G401 (cell line): ENCODE measurements at regions not wholly inside any gene's neighbourhood (a gene's known extent, or its start where the extent isn't known, plus 50 kb on each side); places are given as distances from the start of the nearest gene placed in this dataset.
"Not testable (repeated sequence)": the region's sequence is repeated elsewhere in the genome, so short reads cannot be mapped to it uniquely, and the experiment has no call there.

ENCODE experiments used
- DNase-seq: peaks from one replicate; pipeline ENCODE4 v3.0.0-alpha.2; 2015; ENCODE audit warnings: low spot score
- in situ Hi-C: cut with HindIII; loops from 2 replicates; pipeline ENCODE4 v1.10.0; 2016; ENCODE audit warnings: low sequenced_read_pairs, mixed read lengths

DNA sequence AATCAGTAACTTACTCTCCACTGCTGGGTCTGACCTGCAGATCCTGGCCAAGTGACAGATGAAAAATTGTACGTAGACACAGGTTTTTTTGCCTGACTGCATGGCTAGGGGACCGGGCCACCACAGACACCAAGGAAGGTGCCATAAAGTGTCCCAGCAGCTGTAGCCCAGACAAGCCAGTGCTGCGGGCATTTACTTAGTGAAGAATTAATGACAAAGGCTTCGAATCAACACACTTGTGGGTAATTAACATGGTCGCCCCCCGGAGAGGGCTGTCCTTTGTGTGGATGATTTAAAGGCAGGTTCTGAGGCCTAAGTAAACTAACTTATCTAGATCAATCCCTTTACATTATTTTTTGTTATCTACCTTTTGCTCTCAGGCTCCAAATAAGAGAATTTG lies 1709.1 kb upstream of the LRRTM1 start:
- in situ Hi-C loops, result no loop called here
- DNase-seq, result no peak

- no peak for DNase-seq
- in situ Hi-C loops, result no loop called here
Measured at GRCh38 chr2:82007071-82007664, 1702.6 kb upstream of the LRRTM1 start.

GRCh38 chr2:82005889-82006288 lies 1701.3 kb upstream of the LRRTM1 start:
- DNase-seq, in situ Hi-C loops: not testable (repeated sequence)

DNA sequence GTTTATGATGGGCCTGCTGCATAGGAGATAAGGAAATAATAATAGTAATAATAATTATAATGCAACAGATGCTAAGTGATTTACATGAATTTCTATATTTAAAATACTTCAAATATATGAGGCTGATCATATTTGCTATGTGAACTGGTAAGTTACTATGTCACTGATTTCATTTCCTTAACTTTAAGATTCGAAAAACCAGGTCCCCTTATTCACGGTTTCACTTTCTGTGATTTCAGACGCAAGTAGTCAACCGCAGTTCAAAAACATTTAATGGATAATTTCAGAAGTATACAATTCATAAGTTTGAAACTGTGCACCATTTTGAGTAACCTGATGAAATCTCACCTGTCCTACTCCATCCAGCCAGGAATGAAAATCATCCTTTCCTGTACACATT lies 1697.1 kb upstream of the LRRTM1 start:
- no peak for DNase-seq
- in situ Hi-C loops, result no loop called here

GRCh38 chr2:82000606-82001005 lies 1696.1 kb upstream of the LRRTM1 start:
- in situ Hi-C loops, result no loop called here
- DNase-seq, result no peak

DNA sequence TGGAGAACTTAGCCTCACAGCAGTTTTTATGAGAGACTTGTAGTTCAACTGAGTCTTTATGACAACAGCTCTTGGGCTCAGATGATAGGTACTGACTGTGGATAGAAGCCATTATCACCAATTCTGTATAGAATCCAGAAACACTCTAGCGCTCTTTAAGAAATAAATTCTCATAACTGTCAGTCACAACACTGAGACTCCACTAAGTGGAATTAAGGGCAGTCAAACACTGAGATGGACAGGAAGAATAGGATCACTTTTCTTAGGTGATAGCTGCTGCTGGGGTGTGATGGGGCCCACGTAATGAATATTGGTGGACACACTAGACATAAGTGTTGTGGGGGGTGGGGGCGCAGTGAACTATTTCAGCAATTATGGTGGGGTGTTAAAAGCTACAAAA lies 1691.8 kb upstream of the LRRTM1 start:
- no peak for DNase-seq
- in situ Hi-C loops, result no loop called here

DNA sequence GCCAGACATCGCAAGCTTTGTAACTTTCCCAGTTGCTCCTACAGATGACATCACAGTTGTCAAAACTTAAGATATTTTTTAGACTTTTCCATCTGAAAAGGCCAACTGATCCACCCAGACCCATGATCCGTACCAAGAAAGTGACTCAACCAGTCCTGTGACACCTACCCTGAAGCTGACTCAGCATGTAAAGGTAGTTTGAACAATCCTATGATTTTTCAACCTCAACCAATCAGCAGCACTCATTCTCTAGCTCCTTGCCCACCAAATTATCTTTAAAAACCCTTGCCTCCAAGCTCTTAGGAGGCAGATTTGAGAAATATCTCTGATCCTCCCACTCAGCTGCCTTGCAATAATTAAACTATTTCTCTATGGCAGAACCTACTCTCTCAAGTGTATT lies 1686.7 kb upstream of the LRRTM1 start:
- in situ Hi-C loops, result no loop called here
- DNase-seq, result no peak

GRCh38 chr2:81987370-81987769 lies 1682.8 kb upstream of the LRRTM1 start:
- DNase-seq, result no peak
- in situ Hi-C loops, result no loop called here

DNA sequence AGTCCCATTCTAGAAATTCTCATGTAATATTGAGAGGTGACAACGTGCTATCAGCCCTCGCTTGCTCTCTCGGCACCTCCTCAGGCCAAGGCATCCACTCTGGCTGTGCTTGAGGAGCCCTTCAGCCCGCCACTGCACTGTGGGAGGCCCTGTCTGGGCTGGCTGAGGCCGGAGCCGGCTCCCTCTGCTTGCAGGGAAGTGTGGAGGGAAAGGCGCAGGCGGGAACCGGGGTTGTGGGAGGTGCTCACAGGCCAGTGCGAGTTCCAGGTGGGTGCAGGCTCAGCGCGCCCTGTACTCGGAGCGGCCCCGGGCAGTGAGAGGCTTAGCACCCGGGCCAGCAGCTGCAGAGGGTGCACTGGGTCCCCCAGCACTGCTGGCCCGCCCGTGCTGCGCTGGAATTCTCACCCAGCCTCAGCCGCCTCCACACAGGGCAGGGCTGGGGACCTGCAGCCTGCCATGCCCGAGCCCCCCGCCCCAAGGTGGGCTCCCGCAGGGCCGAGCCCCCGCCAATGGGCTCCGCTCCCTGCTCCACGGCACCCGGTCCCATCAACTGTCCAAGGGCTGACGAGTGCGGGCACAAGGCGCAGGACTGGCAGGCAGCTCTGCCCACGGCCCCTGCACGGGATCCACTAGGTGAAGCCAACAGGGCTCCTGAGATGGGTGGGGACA lies 1680.6 kb upstream of the LRRTM1 start:
- in situ Hi-C loops, result no loop called here
- DNase-seq, result no peak

GRCh38 chr2:81981585-81981984 lies 1677.0 kb upstream of the LRRTM1 start:
- no peak for DNase-seq

DNA sequence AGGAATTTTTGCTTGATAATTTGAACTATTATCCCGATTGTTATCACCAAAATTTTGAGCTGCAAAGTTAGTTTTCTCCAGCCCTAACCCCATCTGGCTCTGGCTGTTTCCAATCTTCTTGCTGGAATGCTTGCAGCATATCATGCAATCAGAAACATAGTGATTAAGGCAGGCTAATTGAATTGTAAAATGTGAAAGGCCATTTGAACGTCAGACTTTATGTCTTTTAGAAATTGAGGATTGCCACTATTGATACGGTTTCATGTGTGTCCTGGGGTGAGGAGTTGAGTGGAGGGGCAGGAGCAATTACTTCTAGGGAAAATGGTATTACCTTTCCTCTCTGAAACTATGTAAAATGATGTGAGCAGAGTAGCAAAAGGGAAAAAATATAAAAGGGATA lies 1674.5 kb upstream of the LRRTM1 start:
- in situ Hi-C loops, result no loop called here
- no peak for DNase-seq

More at GRCh38 chr2:81981585-81981984, 1677.0 kb upstream of the LRRTM1 start:
- in situ Hi-C loops, result no loop called here

DNA sequence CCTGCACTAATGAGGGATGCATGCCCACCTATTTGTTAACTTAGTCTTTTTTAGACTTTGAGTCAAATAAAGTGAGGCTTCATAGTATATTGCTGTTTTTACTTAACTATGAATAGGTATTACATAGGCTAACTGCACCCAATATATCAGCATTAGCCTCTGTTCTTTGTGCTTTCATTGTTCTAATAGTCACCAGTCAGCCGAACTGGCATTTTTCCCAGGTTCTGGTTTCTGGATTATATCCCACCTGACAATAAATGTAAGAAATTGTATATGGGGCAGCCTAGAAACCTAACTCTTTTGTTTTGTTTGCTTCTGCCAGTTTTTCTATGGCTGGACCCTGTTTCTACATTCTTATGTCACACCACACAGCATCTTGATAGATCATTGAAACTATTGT lies 1672.4 kb upstream of the LRRTM1 start:
- DNase-seq, result no peak
- in situ Hi-C loops, result no loop called here

GRCh38 chr2:81974216-81974615 lies 1669.7 kb upstream of the LRRTM1 start:
- in situ Hi-C loops, result no loop called here
- DNase-seq, result no peak

DNA sequence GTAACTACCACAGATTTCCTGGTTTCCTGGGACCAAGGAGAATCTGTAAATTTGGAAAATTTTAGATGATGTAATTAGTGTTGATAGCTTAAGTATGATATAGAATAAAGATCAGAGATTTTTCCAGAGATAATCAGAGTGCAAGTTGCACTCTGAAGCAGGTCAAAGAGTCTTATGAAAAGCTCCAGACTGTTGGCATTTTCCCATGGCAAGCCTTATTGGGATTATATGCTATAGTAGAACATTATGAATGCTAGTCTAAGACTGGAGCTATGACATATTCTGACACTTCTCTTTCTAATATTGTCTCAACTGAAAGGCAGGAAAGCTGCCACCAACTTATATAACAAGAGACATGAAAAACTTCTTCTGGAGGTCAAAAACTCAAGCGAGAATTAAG lies 1638.3 kb upstream of the LRRTM1 start:
- DNase-seq, result no peak

GRCh38 chr2:81942136-81942680 lies 1637.7 kb upstream of the LRRTM1 start:
- in situ Hi-C loops, result no loop called here
- no peak for DNase-seq

More for the DNA sequence above, 1638.3 kb upstream of the LRRTM1 start:
- in situ Hi-C loops, result no loop called here

DNA sequence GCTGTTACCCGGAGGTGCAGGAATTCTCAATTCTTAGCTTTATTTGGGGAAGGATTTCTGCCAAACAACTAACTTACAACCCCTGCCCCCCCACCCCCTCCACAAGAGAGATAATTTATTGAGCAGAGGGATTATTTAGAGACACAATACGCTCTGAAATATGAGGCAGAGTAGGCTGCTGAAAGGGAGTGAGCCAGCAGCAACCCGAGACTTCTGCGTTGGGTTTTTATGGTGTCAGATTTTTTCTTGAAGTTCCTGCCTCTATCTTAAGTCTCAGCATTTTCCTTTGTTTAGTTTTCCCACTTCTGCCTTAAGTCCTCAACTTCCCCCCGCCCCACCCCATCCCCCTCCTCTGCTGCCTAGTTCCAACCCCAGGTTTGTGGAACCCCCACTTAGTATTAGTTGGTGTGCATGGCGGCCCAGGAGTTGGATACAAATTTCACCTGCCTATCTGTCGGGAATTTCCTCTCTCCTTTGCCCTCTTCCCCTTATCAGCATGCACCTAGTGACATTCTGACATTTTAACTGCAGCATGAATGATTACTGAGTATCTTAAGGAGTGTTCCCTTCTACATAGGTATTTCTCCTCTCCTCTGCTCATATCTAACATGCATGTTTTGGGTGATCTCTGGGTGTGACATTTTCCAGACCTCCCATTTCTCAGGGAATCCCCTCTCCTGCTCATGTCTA lies 1635.9 kb upstream of the LRRTM1 start:
- in situ Hi-C loops, result no loop called here
- no peak for DNase-seq

GRCh38 chr2:81937944-81938343 lies 1633.4 kb upstream of the LRRTM1 start:
- DNase-seq, result no peak
- in situ Hi-C loops, result no loop called here

DNA sequence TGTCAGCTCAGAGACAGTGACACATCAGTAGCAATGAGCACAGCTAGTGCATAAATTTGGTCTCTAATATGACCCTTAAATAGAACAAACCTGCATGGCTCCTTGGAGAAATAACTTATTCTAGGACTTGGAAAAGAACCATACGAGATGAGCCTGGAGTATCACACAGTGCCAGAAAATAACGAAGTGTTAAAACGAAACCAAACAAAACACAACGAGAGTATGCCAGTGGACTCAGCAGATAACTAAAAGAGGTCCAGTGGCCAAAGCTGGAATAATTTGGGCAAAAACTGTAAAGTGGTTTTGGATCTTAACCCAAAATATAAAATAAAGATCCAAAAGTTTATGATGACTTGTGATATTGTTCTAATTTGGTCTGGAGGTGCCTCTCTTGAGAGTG lies 1599.0 kb upstream of the LRRTM1 start:
- no peak for DNase-seq
- in situ Hi-C loops, result no loop called here

DNA sequence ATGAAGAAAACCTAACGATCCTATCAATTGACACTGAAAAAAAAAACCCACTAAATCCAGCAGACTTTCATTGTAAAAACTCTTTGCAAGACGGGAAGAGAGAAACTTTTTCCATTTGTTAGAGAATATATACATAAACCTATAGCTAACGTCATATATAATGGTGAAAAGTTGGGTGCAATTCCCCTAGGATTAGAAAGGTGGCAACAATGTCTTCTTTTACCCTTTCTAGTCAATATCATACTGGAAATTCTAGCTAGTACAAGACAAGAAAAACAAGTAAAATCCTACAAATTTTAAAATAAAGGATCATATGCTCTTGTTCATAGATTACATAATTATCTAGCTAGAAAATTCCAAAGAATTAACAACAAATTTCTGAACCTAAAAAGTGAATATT lies 1596.5 kb upstream of the LRRTM1 start:
- in situ Hi-C loops, result no loop called here
- no peak for DNase-seq

DNA sequence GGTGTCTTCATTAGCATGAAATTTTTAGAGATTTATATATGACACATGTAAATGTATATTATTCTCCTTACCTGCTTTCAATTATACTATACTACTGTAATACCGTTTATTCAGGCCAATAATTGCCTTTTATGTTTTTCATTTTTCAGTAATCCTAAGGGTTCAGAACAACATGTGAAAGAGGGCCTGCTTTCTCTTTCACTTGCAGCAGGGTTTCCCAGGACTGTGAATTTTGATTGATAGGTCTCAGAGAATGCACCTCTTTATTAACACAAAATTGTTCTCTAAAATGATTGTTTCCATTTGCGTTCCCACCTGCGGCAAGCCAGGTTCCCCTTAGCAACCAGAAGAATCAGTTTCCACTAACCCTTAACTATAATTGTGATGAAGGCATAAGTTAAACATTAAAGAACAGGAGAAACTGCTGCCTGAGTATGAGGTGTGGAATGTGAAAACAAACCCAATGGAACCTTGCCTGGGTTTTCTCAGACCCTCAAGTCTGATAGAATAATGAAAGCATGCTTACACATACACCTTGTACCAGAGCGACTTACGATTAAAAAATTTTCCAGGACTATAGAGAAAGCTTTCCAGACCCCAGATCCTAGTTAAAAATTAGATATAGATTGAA lies 1591.2 kb upstream of the LRRTM1 start:
- in situ Hi-C loops, result no loop called here
- DNase-seq, result no peak
